IPS-18a (cell line): ENCODE measurements at regions not wholly inside any gene's neighbourhood (a gene's known extent, or its start where the extent isn't known, plus 50 kb on each side); places are given as distances from the start of the nearest gene placed in this dataset.

Experiments
- H3K27ac ChIP-seq: one replicate; pipeline ENCODE4 v1.5.1; 2013; ENCODE audit warnings: low read length
- H3K27me3 ChIP-seq: one replicate; pipeline ENCODE4 v1.6.1; 2013; ENCODE audit warnings: mild to moderate bottlenecking, low read length; ENCODE audit not compliant: control insufficient read depth, insufficient read depth
- H3K36me3 ChIP-seq: one replicate; pipeline ENCODE4 v1.6.1; 2013; ENCODE audit warnings: low read depth, low read length; ENCODE audit not compliant: control insufficient read depth
- H3K4me1 ChIP-seq: one replicate; pipeline ENCODE4 v1.6.1; 2013; ENCODE audit warnings: low read depth, low read length; ENCODE audit not compliant: control insufficient read depth
- H3K4me3 ChIP-seq: one replicate; pipeline ENCODE4 v1.5.1; 2013; ENCODE audit warnings: low read length
- H3K9ac ChIP-seq: one replicate; pipeline ENCODE4 v1.6.1; 2013; ENCODE audit warnings: mild to moderate bottlenecking, low read length, moderate library complexity
- H3K9me3 ChIP-seq: one replicate; pipeline ENCODE4 v1.6.1; 2013; ENCODE audit warnings: low read depth, low read length; ENCODE audit not compliant: control insufficient read depth

DNA sequence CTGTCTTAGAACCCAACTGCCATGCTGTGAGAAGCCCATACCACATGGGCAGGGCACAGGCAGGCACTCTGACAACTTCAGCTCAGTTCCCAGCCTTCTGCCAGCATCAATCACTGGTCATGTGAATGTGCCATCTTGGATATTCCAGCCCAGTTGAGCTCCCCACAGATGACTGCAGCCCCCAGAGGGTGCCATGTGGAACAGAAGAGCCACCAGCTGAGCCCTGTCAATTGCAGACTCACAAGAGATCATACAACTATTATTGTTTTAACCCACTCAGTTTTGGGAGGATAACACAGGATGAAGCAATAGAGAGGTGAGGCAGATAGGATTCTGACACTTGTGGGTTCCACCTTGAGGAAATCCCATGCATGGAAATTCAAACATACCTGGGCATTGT lies 78.4 kb upstream of the ZBTB40 start:
- Histone ChIP-seq H3K9ac (no peak overlapping the region), H3K9me3 (no peaks in the 10 kb centered on the region), H3K4me3 (no peak overlapping the region), H3K36me3 (no peaks in the 10 kb centered on the region), H3K4me1 (peaks cover 4% of the 10 kb centered on the region), H3K27me3 (no peaks in the 10 kb centered on the region), H3K27ac (no peak overlapping the region)

DNA sequence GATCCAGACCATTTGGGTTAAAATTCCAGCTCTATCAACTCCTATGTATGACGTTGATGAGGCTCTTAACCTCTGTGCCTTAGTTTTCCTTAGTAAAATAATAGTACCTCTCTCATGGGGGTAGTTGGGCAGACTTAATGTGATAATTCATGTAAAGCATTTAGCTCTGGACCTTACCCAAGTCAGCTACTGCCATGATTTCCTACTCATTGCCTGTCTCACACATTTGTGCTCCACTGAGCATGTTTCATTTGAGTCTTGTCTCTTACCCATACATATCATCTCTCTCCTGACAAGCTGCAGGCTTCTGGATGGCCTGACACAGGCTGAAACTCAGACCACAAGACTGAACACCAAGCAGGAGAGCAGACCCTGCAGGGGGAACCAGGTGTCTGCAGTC lies 77.7 kb upstream of the ZBTB40 start:
- Histone ChIP-seq H3K9ac (no peak overlapping the region), H3K4me3 (no peak overlapping the region), H3K27me3 (no peaks in the 10 kb centered on the region), H3K36me3 (no peaks in the 10 kb centered on the region), H3K27ac (no peak overlapping the region), H3K9me3 (no peaks in the 10 kb centered on the region), H3K4me1 (peaks cover 4% of the 10 kb centered on the region)

DNA sequence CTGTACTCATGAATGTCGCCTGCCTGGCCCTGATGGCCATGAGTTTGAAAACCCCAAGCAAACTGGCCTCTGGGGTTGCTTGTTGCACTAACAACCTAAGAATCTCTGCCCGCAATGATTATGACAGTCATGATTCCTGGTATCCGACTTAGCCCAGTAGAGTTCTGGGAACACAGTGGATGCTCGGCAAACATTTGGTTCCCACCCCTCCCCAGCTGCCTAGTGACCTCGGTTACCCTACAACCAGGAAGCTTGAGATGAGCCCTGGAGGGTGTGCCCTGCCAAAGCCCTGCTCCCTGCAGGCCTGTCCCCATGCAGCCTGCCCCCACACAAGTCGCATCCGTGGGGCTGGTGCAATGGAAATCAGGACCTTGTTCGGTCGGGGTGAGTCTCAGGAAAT lies 76.0 kb upstream of the ZBTB40 start:
- peaks cover 7% of the 10 kb centered on the region for H3K4me1 ChIP-seq
- H3K27me3 ChIP-seq, result no peaks in the 10 kb centered on the region
- H3K4me3 ChIP-seq, result no peak overlapping the region
- H3K27ac ChIP-seq, result no peak overlapping the region
- no peaks in the 10 kb centered on the region for H3K9me3 ChIP-seq
- no peaks in the 10 kb centered on the region for H3K36me3 ChIP-seq
- no peak overlapping the region for H3K9ac ChIP-seq

DNA sequence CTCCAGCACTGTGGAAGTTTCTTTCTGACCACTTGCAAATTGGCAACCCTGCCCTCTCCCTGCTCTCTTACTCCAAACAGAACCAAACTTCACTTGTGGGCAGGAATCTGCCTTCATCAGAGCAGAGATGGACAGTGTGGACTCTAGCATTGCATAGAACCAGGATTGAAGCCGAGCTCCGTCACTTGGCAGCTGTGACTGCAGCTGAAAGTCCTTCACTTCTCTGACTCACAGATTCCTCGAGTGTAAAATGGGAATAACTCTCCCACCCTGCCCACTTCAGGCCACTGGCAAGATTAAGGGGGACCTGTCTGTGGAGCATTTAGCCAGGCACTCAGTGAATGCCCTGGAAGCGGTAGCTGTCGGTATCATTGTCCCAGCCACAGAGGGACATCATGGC lies 75.7 kb upstream of the ZBTB40 start:
- Histone ChIP-seq H3K27me3 (no peaks in the 10 kb centered on the region), H3K9ac (no peak overlapping the region), H3K27ac (no peak overlapping the region), H3K4me3 (no peak overlapping the region), H3K36me3 (no peaks in the 10 kb centered on the region), H3K4me1 (peaks cover 7% of the 10 kb centered on the region), H3K9me3 (no peaks in the 10 kb centered on the region)

DNA sequence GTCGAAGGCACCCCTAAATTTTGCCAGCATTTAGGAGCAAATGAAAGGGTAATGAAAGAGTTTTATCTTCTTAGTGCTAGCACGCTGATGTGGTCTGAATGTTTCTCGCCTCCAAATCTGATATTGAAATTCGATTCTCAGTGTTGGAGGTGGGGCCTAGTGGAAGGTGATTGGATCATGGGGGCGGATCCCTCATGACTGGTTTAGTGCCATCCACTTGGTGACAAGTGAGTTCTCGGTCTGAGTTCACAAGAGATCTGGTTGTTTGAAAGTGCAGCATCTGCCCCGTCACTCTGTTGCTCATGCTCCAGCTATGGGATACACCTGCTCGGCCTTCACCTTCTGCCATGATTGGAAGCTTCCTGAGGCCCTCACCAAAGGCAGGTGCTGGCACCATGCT lies 75.1 kb upstream of the ZBTB40 start:
- no peaks in the 10 kb centered on the region for H3K36me3 ChIP-seq
- no peak overlapping the region for H3K4me3 ChIP-seq
- H3K9me3 ChIP-seq, result no peaks in the 10 kb centered on the region
- no peak overlapping the region for H3K27ac ChIP-seq
- no peak overlapping the region for H3K9ac ChIP-seq
- no peaks in the 10 kb centered on the region for H3K27me3 ChIP-seq
- peaks cover 7% of the 10 kb centered on the region for H3K4me1 ChIP-seq

DNA sequence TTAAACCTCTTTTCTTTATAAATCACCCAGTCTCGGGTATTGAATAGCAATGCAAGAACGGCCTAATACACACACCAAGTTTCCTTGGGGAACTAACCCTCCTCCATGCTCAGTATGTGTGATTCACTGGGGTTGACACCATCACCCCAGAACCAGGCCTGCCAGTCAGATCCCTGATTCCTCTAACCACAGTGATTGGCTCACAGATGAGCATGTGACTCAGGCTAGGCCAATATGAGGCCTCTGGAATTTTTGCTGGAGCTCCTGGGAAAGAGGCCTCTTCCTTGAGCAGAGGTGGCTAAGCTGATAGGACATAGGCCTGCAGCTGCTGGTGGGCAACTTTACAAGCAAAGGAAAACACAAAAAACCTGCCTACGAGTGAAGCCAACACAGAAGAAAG lies 74.7 kb upstream of the ZBTB40 start:
- Histone ChIP-seq H3K9me3 (no peaks in the 10 kb centered on the region), H3K27ac (no peak overlapping the region), H3K36me3 (no peaks in the 10 kb centered on the region), H3K4me3 (no peak overlapping the region), H3K9ac (no peak overlapping the region), H3K27me3 (no peaks in the 10 kb centered on the region), H3K4me1 (peaks cover 7% of the 10 kb centered on the region)

DNA sequence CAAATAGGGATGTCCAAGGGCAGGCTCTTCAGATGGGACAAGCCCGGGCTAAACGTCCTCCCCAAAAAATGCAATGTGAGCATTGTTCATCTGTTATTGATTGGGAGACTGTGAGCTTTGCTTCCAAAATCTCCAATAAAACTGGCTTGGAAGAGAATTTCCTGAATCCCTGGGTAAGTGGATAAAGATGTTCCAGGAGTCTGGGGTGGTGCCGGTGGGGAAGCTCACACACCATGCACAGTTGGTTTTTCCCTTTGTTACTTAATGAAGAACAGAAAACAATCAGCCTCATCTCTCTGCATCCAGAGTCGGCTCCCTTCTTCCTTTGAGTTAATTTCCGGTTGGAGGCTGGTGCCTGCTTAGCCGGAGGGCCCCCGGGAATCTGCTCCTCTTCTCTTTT lies 72.1 kb upstream of the ZBTB40 start:
- Histone ChIP-seq H3K27me3 (no peaks in the 10 kb centered on the region), H3K4me3 (no peak overlapping the region), H3K36me3 (no peaks in the 10 kb centered on the region), H3K9me3 (no peaks in the 10 kb centered on the region), H3K9ac (no peak overlapping the region), H3K4me1 (peaks cover 7% of the 10 kb centered on the region), H3K27ac (no peak overlapping the region)

DNA sequence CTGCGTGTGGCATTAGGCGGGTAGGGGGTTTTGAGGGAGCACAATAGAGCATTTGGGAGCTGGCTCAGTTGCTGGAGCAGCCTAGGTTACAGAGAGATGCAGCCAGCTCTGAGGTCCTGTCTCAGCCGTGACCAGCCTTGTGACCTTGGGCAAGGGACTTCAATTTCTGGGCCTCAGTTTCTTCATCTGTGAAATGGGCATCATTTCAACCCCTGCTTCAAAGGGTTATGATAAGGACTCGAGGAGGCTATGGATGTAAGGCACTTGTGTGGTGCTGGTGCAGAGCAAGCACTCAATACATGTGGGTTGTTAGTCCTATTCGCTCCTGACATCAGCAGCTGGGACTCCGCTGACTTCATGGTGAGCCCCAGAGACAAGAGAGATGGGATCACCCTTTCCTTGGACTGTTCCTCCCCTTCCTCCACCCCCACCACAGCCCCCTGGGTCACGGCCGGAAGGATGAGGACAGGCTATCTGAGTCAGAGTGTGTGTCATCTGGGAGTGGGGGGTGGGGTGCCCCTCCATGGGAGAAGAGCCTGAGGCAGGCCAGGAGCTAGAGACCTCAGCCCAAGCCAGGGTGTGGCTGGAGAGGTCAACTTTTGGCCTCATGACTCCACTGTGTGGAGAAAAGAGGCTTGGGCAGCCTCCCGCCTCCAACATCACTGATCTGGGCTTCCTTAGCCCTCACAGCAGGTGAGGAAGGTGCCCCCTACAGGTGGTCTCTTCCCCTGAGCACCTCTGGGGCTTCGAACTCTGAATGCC lies 71.4 kb upstream of the ZBTB40 start:
- H3K36me3 ChIP-seq, result no peaks in the 10 kb centered on the region
- no peak overlapping the region for H3K27ac ChIP-seq
- no peaks in the 10 kb centered on the region for H3K27me3 ChIP-seq
- no peak overlapping the region for H3K4me3 ChIP-seq
- no peak overlapping the region for H3K9ac ChIP-seq
- H3K9me3 ChIP-seq, result no peaks in the 10 kb centered on the region
- peaks cover 7% of the 10 kb centered on the region for H3K4me1 ChIP-seq

DNA sequence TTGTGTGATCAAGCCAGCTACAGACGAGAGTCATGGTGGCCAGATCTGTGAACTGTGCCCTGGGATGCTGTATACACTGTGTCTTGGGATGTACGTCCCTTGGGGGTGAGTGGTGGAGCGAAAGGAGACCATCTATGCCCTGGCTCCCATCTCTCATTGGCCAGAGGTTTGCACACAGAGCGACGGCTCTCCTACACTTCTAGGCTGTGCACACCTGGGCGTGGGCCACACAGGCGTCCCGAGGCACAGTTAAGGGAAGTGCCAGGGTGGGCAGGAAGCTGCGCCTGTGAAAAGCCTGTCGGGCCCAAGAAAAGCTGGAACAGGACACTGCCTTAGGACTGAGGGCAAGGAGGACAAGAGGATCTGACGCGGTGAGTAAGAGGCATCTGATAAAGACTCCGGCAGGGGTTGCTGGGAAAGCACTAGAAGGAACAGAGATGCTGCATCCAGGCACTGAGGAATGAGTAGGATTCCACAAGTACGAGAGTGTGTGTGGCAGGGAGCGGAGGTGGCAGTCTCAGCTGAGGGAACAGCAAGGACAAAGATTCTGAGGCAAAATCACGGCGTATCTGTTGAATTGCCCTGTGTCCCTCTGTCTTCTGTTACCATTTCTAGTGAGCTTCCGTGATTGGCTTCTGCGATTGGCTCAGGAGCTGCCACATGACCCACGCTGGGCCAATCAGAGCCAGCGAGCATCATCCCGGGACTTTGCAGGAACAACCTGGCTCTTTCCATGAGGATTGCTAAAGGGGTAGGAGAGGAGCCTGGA lies 67.9 kb upstream of the ZBTB40 start:
- Histone ChIP-seq H3K27ac (no peak overlapping the region), H3K27me3 (no peaks in the 10 kb centered on the region)

DNA sequence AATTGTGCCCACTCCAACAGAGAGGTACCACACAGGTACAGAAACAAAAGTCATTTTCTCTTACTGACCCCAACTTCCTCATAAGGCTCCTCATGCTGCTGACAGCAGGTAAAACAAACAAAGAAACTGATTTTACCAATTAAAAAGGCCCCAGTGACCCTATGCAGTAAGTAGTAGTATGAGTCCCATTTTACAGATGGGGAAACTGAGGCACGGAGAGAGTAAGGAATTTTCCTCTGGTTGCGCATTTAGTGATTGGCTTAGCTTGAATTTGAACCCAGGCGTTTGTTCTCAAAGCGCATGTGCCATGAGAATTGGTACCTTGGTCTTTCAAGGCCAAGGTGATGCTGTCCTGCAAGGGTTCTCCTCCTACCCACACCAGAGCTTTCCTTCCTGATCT lies 66.1 kb upstream of the ZBTB40 start:
- Histone ChIP-seq H3K27ac (no peak overlapping the region), H3K9me3 (no peaks in the 10 kb centered on the region), H3K9ac (no peak overlapping the region), H3K4me3 (no peak overlapping the region), H3K36me3 (no peaks in the 10 kb centered on the region), H3K4me1 (no peaks in the 10 kb centered on the region), H3K27me3 (no peaks in the 10 kb centered on the region)

More for the DNA sequence above, 67.9 kb upstream of the ZBTB40 start:
- Histone ChIP-seq H3K4me1 (peaks cover 7% of the 10 kb centered on the region), H3K4me3 (no peak overlapping the region), H3K9me3 (no peaks in the 10 kb centered on the region), H3K9ac (no peak overlapping the region), H3K36me3 (no peaks in the 10 kb centered on the region)

DNA sequence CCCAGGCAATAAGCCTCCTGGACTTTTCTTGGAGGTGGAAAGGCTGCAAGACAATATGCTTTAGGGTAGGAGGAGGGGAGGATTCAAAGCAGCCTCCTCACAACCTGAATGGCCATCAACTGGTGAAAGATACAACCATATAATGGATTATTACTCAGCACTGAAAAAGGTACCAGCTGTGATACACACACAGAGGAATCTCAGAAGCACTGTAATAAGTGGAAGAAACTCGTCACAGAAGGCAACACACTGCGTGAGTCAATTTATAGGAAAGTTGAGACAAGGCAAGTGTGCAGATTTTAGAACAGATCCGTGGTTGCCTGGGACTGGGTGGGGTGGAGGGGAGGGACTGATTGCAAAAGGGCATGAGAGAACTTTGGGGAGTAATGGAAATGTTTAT lies 64.9 kb upstream of the ZBTB40 start:
- no peaks in the 10 kb centered on the region for H3K9me3 ChIP-seq
- no peak overlapping the region for H3K27ac ChIP-seq
- H3K4me3 ChIP-seq, result no peak overlapping the region
- H3K4me1 ChIP-seq, result no peaks in the 10 kb centered on the region
- H3K36me3 ChIP-seq, result no peaks in the 10 kb centered on the region
- no peak overlapping the region for H3K9ac ChIP-seq
- H3K27me3 ChIP-seq, result no peaks in the 10 kb centered on the region
